Limb (tissue), 2 donors: ENCODE measurements at regions not wholly inside any gene's neighbourhood (a gene's known extent, or its start where the extent isn't known, plus 50 kb on each side); places are given as distances from the start of the nearest gene placed in this dataset.

ENCODE experiments used
- DNase-seq, 2 donors: peaks; one replicate each; pipeline ENCODE4 v3.0.0-alpha.2; 2016; ENCODE audit errors: extremely low spot score in 2 of 2

DNA sequence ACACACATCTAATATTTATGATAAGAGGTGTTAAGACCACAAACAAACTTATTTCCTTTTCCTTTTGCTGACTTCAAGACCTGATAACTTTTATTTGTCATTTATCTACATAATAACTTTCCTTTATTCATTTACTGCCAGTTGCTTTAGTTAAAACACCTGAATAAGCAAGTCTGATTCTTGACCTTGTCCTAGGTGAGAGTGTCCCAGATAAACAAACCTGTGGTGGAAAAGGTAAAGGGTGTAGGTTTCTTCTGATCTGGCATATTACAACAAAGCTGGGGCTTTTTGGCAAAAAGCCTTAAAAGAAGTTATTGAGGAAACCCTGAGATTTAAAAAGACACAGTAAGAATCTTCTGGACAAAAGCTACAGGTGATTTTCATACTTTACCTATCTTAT, 191.5 kb downstream of the ZBBX start:
- no peak for DNase-seq

- DNase-seq, result no peak
These were observed 192.9 kb downstream of the ZBBX start for GRCh38 chr3:167187221-167187620.

DNA sequence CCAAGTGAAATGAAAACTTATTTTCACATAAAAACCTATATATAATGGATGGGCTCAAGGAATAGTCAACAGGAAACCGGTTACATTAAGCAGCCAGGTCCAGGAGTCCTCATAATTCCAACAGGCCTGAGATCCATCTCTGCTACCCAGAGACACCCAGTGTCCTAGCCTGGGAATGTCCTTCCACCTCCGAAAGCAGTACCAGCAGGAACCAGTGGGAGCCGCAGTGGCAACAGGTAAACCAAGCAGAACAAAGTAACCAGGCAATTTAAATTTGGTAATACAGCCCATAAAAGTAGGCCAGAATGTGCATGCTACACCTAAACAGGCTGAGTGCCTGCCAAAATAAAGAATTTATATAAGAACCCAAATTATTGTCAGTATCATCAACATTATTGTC, 195.6 kb downstream of the ZBBX start:
- no peak for DNase-seq

DNA sequence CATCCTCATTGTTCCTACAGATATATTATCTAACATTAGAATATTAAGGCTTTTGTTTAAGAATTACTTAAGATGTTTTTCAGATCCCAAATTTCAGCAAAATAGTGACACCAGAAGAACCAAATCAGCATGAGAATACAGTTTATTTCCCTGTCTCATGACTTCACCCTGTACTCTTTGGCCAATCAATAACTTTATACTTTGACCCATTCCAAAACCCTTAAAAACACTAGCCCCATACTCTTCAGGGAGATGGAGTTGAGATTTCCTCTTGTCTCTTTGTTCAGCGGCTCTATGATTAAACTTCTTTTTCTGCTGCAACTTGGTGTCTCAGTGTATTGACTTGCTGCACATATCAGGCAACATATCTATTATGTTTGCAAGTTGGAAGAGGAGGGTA, 207.7 kb downstream of the ZBBX start:
- no peak for DNase-seq

DNA sequence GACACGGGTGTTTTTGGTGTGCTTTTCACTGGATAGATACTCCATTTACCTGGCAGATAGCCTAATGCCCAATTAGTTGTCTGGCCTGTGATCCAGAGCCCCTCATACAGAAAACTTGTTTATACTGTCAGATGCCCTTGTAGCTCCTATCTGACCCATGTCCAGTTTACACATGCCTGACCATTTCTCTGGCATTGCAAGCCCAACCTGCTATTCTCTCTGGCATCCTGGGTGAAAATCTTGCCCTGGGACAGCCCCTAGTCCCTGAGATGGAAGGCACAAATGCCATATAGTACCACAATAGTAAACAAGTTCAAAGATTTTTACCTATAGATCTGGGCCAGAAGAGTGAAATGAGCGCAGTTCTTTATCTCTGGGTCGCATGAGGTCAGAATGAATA, 212.6 kb downstream of the ZBBX start:
- DNase-seq, result no peak

DNA sequence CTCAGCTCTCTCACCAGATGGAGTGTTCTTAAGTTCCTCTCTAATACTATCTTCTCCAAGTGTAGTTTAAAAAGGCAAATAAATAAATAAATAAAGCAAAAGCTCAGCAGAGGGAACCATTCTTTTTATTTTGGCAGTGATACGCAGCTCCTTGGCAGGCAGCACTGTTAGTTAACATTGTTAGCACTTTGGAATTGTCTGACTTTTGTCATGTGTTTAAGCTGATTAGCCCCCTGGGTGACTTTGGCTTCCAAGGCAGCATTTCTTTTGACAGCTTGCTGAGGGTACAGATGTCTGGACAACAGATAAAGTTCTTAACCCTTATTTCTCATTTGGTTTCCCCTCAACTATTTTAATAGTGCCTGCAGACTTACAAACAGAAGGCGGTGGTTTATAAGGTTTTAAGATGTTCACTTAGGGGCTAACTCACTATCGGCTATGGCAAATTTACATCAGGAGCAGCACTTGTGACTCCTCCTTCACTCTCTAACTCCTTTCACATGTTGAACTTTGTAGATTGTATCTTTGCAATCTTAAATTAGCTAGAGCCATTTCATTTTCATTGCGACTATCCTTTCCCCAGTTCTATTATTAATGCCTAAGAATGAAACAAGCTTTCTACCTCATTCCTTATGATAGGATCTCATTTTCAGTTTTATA, 213.4 kb downstream of the ZBBX start:
- peak; percentile 45 to 79 for DNase-seq

- no peak for DNase-seq
These were observed 214.1 kb downstream of the ZBBX start for GRCh38 chr3:167166012-167166411.

DNA sequence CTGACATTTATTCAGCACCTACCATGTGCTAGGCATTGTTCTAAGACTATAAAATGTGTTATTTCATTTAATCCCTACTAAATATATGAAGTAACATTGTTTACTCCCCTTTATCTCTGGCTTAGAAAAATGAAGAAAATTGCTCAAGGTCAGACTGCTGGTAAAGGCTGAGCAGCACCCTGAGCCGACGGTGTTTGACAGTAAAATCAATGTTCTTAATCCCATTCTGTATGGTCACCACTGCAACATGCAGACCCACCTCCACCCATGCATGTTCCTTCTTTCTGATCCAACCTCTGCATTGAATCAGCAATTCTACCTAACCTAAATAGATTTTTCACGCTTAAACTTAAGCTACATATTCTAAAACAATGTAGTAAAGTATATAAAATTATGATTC, 216.5 kb downstream of the ZBBX start:
- no peak for DNase-seq

DNA sequence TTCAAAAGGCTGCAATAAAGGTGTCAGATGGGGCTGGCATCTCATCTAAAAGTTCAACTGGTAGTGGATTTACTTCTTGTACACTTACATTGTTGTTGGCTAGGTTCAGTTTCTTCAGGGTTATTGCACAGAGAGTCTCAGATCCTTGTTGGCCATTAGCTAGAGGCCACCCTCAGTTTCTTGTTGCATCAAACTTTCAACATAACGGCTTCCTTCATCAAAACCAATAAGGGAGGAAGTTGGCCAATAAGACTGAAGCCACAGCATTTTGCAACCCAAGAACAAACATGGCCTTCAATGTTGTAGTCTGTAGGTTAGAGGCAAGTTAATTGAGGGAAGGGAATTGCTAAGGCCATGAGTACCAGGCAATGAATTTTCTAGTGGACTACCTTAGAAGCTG, 218.0 kb downstream of the ZBBX start:
- DNase-seq, result no peak

- peak in 1 of 2 donors; percentile 41 for DNase-seq
These were observed 219.3 kb downstream of the ZBBX start for GRCh38 chr3:167160781-167161180.

DNA sequence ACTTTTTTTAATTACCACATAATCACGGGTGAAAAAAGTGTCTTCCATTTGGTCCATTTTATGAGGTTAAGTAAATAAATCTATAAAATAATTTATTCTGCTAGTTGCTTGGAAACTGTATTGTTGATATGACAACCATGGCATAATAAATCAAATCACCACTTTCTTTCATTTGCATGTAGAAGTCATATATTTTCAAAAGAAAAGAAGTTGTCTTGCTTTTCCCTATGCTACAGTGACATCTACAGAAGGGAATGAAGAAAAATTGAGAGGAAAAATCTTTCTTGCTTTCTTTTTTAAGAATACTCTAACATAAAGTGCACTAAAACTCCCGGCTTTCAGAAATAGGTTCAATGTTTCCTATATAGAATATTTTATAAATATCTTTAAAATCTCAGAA, 228.5 kb downstream of the ZBBX start:
- peak in 1 of 2 donors; percentile 41 for DNase-seq

DNA sequence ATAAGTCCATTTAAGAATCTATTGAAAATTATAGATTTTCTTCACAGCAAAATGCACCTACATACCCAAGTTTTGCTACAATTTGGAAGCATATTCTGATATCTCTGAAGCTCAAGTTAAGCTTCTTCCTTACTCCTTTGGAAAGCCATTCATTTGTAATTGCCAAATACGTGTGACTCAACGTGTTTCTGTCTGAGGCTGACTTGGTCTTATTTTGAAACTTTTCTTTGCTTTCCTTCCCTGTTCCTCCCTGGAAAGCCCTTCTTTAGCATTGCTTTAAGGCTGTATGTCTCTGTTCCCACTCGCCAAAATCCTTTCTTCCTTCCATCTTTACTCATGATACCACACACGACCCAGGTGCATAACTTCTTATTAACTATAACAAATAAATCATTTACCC, 232.0 kb downstream of the ZBBX start:
- DNase-seq, result no peak

- DNase-seq, result no peak
These were observed 233.2 kb downstream of the ZBBX start for GRCh38 chr3:167146911-167147310.

DNA sequence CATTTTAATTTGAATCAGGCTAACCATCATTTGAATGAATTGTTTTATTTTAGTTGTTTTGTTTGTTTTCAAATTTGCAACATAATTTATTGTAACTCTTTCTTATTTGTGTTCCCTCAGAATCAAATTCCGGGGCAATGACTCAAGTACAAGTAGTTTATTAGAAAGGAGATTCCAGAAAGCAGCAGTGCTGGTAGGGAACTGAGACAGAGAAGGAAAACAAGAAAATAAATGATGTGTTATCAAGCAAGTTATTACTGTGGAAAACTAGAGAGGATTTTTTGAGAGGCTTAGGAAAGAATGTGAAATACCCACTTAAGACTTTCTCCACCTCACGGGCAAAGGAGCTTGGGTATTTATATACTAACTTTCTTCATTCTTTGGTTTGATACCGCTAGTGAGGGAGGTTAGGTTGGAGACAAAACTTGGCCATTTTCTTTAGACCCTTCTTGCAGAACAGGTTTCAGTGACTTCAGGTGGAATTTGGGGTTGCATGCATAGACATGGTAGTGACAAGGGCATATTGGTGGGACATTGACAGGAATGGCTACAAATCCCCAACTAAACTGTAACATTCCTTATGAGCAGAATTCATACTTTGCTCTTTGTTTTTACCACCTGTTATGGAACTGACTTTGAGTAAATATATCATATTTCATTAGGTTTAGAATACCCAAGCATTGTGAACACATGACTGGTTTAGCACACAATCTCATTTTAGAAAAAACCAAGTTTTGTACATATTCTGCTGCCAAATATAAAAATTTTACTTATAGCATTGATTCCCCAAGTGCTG, 254.3 kb downstream of the ZBBX start:
- no peak for DNase-seq

DNA sequence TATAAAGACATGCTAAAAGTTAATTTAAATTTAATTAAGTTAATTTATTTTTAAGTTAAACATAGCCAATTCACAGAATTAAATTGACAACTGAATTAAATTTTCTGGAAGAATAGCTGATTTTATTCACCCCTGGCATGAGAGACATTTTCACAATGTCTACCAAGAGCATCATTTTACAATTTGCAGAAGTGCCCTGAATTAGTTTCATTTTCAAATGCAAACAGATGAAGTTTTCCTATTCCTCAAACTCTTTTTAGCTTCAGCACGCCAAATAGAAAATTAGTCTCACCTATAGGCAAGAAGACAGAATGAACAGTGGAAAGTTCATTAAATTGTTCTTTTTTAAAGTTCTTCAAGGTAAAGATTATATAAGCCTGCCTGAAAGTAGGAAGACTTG, 259.3 kb downstream of the ZBBX start:
- DNase-seq, result no peak

DNA sequence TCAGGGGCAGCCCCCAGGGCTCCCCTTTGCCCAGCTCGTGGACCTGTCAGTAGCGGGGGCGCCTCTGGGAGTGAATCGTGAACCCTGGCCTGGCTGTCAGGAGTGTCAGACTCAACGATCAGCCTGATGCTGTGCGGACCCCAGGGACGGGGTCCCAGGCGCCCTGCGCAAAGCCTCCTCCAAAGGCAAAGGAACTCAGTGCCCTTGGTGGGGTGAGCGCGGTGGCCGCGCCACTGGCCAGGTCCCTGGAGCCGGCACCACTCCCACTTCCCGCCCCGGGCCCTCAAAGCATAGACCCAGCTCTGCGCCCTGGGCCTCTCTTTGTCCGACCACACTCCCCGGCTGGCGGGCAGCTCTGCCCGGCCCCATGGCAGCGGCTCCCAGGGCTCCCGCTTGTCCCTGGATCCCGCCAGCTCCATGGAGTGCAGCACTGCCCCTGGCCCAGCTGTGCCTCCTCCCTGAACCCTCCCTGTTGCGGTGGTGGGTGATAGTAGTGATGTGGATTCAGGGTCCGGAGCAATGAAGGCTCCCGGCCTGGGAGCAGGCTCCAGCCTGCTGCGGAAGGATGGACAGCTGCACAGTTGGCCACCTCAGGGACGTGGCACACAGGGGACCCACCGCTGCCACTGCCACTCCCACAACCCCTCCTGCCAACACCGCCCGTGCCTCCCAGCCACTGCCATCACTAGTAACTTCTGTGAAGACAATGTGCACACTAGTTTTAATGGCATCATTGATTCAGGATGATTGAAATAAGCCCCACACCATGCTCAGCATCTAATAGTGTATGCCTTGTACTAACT, 263.8 kb downstream of the ZBBX start:
- DNase-seq, result no peak

GRCh38 chr3:167115331-167115934, 264.7 kb downstream of the ZBBX start:
- no peak for DNase-seq

GRCh38 chr3:167114619-167115018, 265.5 kb downstream of the ZBBX start:
- DNase-seq, result no peak

DNA sequence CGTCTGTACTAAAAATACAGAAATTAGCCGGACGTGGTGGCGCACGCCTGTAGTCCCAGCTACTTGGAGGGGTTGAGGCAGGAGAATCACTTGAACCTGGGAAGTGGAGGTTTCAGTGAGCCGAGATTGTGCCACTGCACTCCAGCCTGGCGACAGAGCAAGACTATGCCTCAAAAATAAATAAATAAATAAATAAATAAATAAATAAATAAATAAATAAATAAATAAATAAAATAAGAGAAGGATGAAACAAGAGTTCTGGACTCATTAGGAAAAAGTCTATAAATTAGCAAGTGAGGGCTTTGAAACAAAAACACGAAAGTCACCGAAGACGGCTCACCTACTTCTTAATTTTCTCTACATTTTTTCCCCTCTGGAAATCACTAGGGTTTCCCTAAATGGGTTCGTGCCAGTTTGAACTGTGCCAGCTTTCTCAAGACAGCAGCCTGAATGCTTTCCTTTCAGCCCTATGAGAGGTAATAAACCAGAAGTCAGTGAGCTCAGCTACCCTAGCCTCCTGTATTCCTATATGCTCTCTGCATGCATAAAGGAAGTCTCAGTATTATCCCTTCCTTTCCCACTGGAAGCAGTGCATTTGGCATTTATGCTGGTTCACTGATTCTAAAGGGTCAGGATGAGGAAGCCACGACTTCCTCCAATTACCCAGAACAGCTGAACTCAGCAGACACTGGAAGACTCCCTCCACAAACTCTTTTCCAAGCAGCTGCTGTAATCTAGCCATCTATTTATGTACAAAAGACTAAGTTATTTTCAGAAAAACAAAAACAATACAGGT, 266.9 kb downstream of the ZBBX start:
- peak; percentile 24 to 40 for DNase-seq

DNA sequence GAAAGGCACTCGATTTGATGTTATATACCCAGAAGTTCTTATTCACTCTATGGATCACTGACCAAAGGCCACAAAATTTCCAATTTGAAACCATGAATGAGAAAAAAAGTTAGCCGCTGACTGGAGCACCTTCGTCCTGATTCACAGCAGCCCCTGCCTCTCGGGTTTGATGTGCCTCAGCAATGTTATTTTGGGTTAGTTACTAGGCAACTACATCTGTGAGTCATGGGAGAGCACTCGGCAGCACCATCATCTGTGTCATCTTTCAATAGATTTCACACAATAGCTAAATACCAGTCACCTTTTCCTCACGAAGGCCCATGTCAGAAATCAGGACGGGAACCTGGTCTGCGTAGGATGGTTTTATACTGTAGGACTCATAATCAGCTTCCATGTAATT, 269.2 kb downstream of the ZBBX start:
- DNase-seq, result no peak

DNA sequence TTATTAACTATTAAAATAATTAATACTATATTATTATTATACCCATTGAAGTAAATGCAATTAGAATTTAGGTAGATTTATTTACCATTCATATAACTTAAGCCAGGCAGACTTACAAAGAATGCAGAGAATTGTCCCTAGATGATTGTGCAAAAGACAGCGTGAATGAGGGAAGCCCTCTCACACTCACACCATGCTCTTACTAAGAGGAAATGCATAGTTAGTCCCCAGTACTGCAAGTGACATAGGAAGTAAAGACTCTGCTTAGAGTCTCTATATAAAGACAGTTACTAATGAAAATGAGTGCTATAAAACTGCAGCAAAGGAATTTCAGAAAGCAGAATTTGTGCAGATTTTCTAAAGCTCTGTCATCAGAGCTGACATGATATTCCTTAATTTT, 270.4 kb downstream of the ZBBX start:
- no peak for DNase-seq
